Left lung (tissue), 4 donors: ENCODE measurements at regions not wholly inside any gene's neighbourhood (a gene's known extent, or its start where the extent isn't known, plus 50 kb on each side); places are given as distances from the start of the nearest gene placed in this dataset.

Experiments used
- ATAC-seq: fragments of 200-7000 bp; cut with Tn5 transposase; one replicate; pipeline ENCODE4 v1.9.1; 2020; ENCODE audit warnings: moderate library complexity
- DNase-seq, 4 donors: peaks; one replicate each; pipeline ENCODE4 v3.0.0-alpha.2; 2013 to 2020
- H3K27ac ChIP-seq, 2 donors: fragments of 200-600 bp; sonication (generic) in 1 of 2; one replicate each; pipeline versions ENCODE4 v1.5.0 to v1.8.0; 2020 to 2021
- H3K27me3 ChIP-seq, 2 donors: fragments of 200-600 bp; sonication (generic) in 1 of 2; one replicate each; pipeline versions ENCODE4 v1.5.0 to v1.8.0; 2020 to 2021
- H3K36me3 ChIP-seq, 2 donors: fragments of 200-600 bp; sonication (generic) in 1 of 2; one replicate each; pipeline versions ENCODE4 v1.5.0 to v1.8.0; 2020 to 2021
- H3K4me1 ChIP-seq, 2 donors: fragments of 200-600 bp; one replicate each; pipeline ENCODE4 v1.8.0; 2021
- H3K4me3 ChIP-seq, 2 donors: fragments of 200-600 bp; sonication (generic) in 1 of 2; one replicate each; pipeline versions ENCODE4 v1.5.0 to v1.8.0; 2020 to 2021; ENCODE audit warnings: mild to moderate bottlenecking in 1 of 2
- H3K9me3 ChIP-seq, 2 donors: fragments of 200-600 bp; sonication (generic) in 1 of 2; one replicate each; pipeline versions ENCODE4 v1.5.0 to v1.8.0; 2020 to 2021
- intact Hi-C, 2 donors: fragments of 100-400 bp; cut with DNase I; formaldehyde crosslinking; loops; one replicate each; pipeline versions ENCODE4 v1.11.2 to v1.14.2; 2022
- TF ChIP-seq, protein P1 (sequence below), 2 donors: fragments of 200-600 bp; sonication (generic) in 1 of 2; IDR thresholded peaks; one replicate each; pipeline versions ENCODE4 v1.5.0 to v1.8.0; 2021; ENCODE audit warnings: antibody characterized with exemption in 2 of 2
- donor health status: DM: no; HTN: yes; CAD: no.
- donor health status: DM: no; HTN: no; CAD: no.

DNA sequence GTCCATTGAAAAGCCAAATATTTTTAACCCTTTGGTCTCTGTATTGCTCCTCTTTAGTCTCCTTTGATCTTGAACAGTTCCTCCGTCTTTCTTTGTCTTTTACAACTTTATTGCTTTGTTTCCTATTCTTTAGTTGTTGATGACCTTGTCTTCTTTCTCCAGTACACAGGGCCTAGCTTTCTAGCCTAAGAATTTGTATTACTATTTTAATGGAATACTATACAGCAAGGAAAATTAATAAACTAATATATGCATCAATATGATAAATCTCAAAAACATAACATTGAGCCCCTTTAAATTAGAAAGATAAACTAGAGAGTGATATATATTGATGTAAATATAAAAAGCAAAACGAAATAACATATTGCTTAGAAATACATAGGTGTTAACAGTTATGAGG lies 88.7 kb downstream of the NR1D2 start:
- Histone ChIP-seq H3K27ac (no peak overlapping the region), H3K4me1 (no peaks in the 10 kb centered on the region), H3K27me3 (no peaks in the 10 kb centered on the region), H3K4me3 (no peak overlapping the region), H3K9me3 (peaks cover 0 to 10% of the 10 kb centered on the region in 2 donors), H3K36me3 (no peaks in the 10 kb centered on the region)
- intact Hi-C loops: no loop called here
- ATAC-seq (no peak), DNase-seq (no peak)
- TF ChIP-seq, protein P1, sequence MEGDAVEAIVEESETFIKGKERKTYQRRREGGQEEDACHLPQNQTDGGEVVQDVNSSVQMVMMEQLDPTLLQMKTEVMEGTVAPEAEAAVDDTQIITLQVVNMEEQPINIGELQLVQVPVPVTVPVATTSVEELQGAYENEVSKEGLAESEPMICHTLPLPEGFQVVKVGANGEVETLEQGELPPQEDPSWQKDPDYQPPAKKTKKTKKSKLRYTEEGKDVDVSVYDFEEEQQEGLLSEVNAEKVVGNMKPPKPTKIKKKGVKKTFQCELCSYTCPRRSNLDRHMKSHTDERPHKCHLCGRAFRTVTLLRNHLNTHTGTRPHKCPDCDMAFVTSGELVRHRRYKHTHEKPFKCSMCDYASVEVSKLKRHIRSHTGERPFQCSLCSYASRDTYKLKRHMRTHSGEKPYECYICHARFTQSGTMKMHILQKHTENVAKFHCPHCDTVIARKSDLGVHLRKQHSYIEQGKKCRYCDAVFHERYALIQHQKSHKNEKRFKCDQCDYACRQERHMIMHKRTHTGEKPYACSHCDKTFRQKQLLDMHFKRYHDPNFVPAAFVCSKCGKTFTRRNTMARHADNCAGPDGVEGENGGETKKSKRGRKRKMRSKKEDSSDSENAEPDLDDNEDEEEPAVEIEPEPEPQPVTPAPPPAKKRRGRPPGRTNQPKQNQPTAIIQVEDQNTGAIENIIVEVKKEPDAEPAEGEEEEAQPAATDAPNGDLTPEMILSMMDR (IDR thresholded peaks at IDR 0.05): no peak

GRCh38 chr3:24034464-24034863 lies 89.4 kb downstream of the NR1D2 start:
- no peak overlapping the region for H3K27ac ChIP-seq
- ATAC-seq (no peak), DNase-seq (no peak)
- H3K36me3 ChIP-seq: no peaks in the 10 kb centered on the region
- intact Hi-C loops: no loop called here
- H3K4me1 ChIP-seq: no peaks in the 10 kb centered on the region
- peaks cover 0 to 10% of the 10 kb centered on the region in 2 donors for H3K9me3 ChIP-seq
- no peak overlapping the region for H3K4me3 ChIP-seq
- TF ChIP-seq, protein P1 (IDR thresholded peaks at IDR 0.05): no peak
- no peaks in the 10 kb centered on the region for H3K27me3 ChIP-seq

- no peak for DNase-seq
- Histone ChIP-seq H3K27ac (no peak overlapping the region), H3K36me3 (no peaks in the 10 kb centered on the region), H3K4me3 (no peak overlapping the region), H3K4me1 (no peaks in the 10 kb centered on the region), H3K9me3 (peaks cover 0 to 5% of the 10 kb centered on the region in 2 donors), H3K27me3 (no peaks in the 10 kb centered on the region)
- TF ChIP-seq, protein P1 (IDR thresholded peaks at IDR 0.05): no peak
- intact Hi-C loops: no loop called here
- ATAC-seq: no peak
Measured at GRCh38 chr3:24037971-24038370, 92.9 kb downstream of the NR1D2 start.

GRCh38 chr3:24040311-24040710 lies 95.2 kb downstream of the NR1D2 start:
- Histone ChIP-seq H3K27ac (no peak overlapping the region), H3K36me3 (no peaks in the 10 kb centered on the region), H3K9me3 (no peaks in the 10 kb centered on the region), H3K4me3 (no peak overlapping the region), H3K27me3 (no peaks in the 10 kb centered on the region), H3K4me1 (peaks cover 0 to 5% of the 10 kb centered on the region in 2 donors)
- DNase-seq (no peak), ATAC-seq (no peak)
- intact Hi-C loops: no loop called here
- TF ChIP-seq, protein P1 (IDR thresholded peaks at IDR 0.05): no peak

DNA sequence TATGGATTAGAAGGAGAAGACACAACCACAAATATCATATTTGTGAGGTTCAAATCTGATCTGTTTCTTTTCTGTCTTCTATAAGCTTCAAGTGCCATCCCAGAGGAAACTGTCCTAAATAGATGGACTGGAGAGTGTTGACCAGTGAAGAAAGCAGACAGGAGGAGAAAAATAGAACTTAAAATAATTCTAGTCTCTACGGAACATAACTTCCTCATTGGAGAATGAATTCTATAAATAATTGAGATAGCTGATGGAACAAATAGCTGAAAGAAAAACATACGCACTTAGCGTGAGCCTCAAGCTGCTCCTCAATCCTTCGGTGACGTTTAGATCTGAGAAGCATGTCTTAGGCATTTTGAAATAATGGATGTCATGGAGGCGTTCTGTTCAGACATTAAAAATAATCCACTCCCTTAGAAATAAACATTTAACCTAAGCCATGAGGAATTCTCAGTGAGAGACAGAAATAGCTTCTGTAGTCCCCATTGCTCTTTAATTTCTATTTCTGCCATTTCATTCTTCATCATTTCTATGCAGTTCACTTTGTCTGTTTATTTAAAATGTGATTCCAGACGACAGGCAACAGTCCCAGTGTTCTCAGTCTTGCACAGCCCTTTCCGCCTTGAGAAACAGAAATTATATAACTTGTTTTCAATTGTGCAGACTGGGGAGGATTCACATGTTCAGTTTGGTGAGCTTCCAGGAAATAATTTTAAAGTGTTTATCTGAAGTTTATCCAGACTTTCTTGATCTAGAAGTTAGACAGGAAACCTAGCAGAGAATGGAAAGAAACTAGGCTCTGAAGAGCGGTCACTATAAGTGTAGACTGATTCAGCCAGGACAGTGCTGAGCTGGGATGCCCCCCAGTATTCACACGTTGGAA lies 97.3 kb downstream of the NR1D2 start:
- DNase-seq (peak in 2 of 4 donors; percentile 44 to 58), ATAC-seq (peak; percentile 74)
- Histone ChIP-seq H3K27ac (peak overlapping the region; percentile 43 to 57), H3K36me3 (no peaks in the 10 kb centered on the region), H3K9me3 (no peaks in the 10 kb centered on the region), H3K4me3 (no peak overlapping the region), H3K4me1 (peaks cover 0 to 5% of the 10 kb centered on the region in 2 donors), H3K27me3 (no peaks in the 10 kb centered on the region)
- TF ChIP-seq, protein P1 (IDR thresholded peaks at IDR 0.05): no peak
- intact Hi-C loops: no loop called here
